ENCODE measurements at regions not wholly inside any gene's neighbourhood (a gene's known extent, or its start where the extent isn't known, plus 50 kb on each side); places are given as distances from the start of the nearest gene placed in this dataset.

GRCh38 chr13:74064805-74065312 lies 69.3 kb downstream of the KLF12 start:
- no peak for DNase-seq (ENCODE audit: low read depth)
- no peaks in the 10 kb centered on the region for H3K27me3 ChIP-seq (replicated peaks; ENCODE audit: control insufficient read depth, insufficient read depth, low read length)

GRCh38 chr13:74063533-74064100 lies 70.6 kb downstream of the KLF12 start:
- no peaks in the 10 kb centered on the region for H3K9me3 ChIP-seq (ENCODE audit: control insufficient read depth, low read length)
- peaks cover 48% of the 10 kb centered on the region for H3K4me1 ChIP-seq (ENCODE audit: control insufficient read depth, insufficient read depth, low read length)
- H3K36me3 ChIP-seq (ENCODE audit: control insufficient read depth, insufficient read depth, low read length, severe bottlenecking): no peaks in the 10 kb centered on the region
- H3K27me3 ChIP-seq (replicated peaks; ENCODE audit: control insufficient read depth, insufficient read depth, low read length): no peaks in the 10 kb centered on the region
- H3K4me3 ChIP-seq (ENCODE audit: low read length): peak overlapping the region; percentile 73
- DNase-seq (ENCODE audit: low read depth): no peak
- peak overlapping the region; percentile 63 for H3K9ac ChIP-seq (ENCODE audit: low read length)

More at GRCh38 chr13:74064805-74065312, 69.3 kb downstream of the KLF12 start:
- H3K4me1 ChIP-seq (ENCODE audit: control insufficient read depth, insufficient read depth, low read length): peaks cover 42% of the 10 kb centered on the region
- no peak overlapping the region for H3K9ac ChIP-seq (ENCODE audit: low read length)
- no peaks in the 10 kb centered on the region for H3K9me3 ChIP-seq (ENCODE audit: control insufficient read depth, low read length)
- no peak overlapping the region for H3K4me3 ChIP-seq (ENCODE audit: low read length)
- H3K36me3 ChIP-seq (ENCODE audit: control insufficient read depth, insufficient read depth, low read length, severe bottlenecking): no peaks in the 10 kb centered on the region

GRCh38 chr13:74062933-74063332 lies 71.3 kb downstream of the KLF12 start:
- Histone ChIP-seq H3K27me3 (replicated peaks; ENCODE audit: control insufficient read depth, insufficient read depth, low read length) (no peaks in the 10 kb centered on the region), H3K36me3 (ENCODE audit: control insufficient read depth, insufficient read depth, low read length, severe bottlenecking) (no peaks in the 10 kb centered on the region), H3K4me1 (ENCODE audit: control insufficient read depth, insufficient read depth, low read length) (peaks cover 48% of the 10 kb centered on the region), H3K9ac (ENCODE audit: low read length) (peak overlapping the region; percentile 63), H3K4me3 (ENCODE audit: low read length) (peak overlapping the region; percentile 73), H3K9me3 (ENCODE audit: control insufficient read depth, low read length) (no peaks in the 10 kb centered on the region)
- DNase-seq (ENCODE audit: low read depth): no peak

- peak; percentile 67 for DNase-seq (ENCODE audit: low read depth)
- Histone ChIP-seq H3K27me3 (replicated peaks; ENCODE audit: control insufficient read depth, insufficient read depth, low read length) (no peaks in the 10 kb centered on the region), H3K36me3 (ENCODE audit: control insufficient read depth, insufficient read depth, low read length, severe bottlenecking) (no peaks in the 10 kb centered on the region), H3K9ac (ENCODE audit: low read length) (peak overlapping the region; percentile 63), H3K4me1 (ENCODE audit: control insufficient read depth, insufficient read depth, low read length) (peaks cover 46% of the 10 kb centered on the region), H3K4me3 (ENCODE audit: low read length) (peak overlapping the region; percentile 73), H3K9me3 (ENCODE audit: control insufficient read depth, low read length) (no peaks in the 10 kb centered on the region)
Measured at GRCh38 chr13:74061926-74062595, 72.1 kb downstream of the KLF12 start.

- H3K4me1 ChIP-seq (ENCODE audit: control insufficient read depth, insufficient read depth, low read length): peaks cover 31% of the 10 kb centered on the region
- peak overlapping the region; percentile 59 for H3K9ac ChIP-seq (ENCODE audit: low read length)
- DNase-seq (ENCODE audit: low read depth): peak; percentile 16
- no peaks in the 10 kb centered on the region for H3K9me3 ChIP-seq (ENCODE audit: control insufficient read depth, low read length)
- no peaks in the 10 kb centered on the region for H3K36me3 ChIP-seq (ENCODE audit: control insufficient read depth, insufficient read depth, low read length, severe bottlenecking)
- H3K27me3 ChIP-seq (replicated peaks; ENCODE audit: control insufficient read depth, insufficient read depth, low read length): no peaks in the 10 kb centered on the region
- peak overlapping the region; percentile 54 for H3K4me3 ChIP-seq (ENCODE audit: low read length)
Measured at GRCh38 chr13:74056801-74057542, 77.2 kb downstream of the KLF12 start.

- Histone ChIP-seq H3K9ac (ENCODE audit: low read length) (no peak overlapping the region), H3K4me1 (ENCODE audit: control insufficient read depth, insufficient read depth, low read length) (peaks cover 17% of the 10 kb centered on the region), H3K4me3 (ENCODE audit: low read length) (no peak overlapping the region), H3K27me3 (replicated peaks; ENCODE audit: control insufficient read depth, insufficient read depth, low read length) (no peaks in the 10 kb centered on the region), H3K36me3 (ENCODE audit: control insufficient read depth, insufficient read depth, low read length, severe bottlenecking) (no peaks in the 10 kb centered on the region), H3K9me3 (ENCODE audit: control insufficient read depth, low read length) (no peaks in the 10 kb centered on the region)
- DNase-seq (ENCODE audit: low read depth): no peak
Measured at GRCh38 chr13:74052402-74052928, 81.7 kb downstream of the KLF12 start.

GRCh38 chr13:74048756-74049155 lies 85.4 kb downstream of the KLF12 start:
- Histone ChIP-seq H3K4me3 (ENCODE audit: low read length) (no peak overlapping the region), H3K36me3 (ENCODE audit: control insufficient read depth, insufficient read depth, low read length, severe bottlenecking) (no peaks in the 10 kb centered on the region), H3K9ac (ENCODE audit: low read length) (no peak overlapping the region), H3K4me1 (ENCODE audit: control insufficient read depth, insufficient read depth, low read length) (peaks cover 9% of the 10 kb centered on the region), H3K9me3 (ENCODE audit: control insufficient read depth, low read length) (no peaks in the 10 kb centered on the region), H3K27me3 (replicated peaks; ENCODE audit: control insufficient read depth, insufficient read depth, low read length) (no peaks in the 10 kb centered on the region)
- no peak for DNase-seq (ENCODE audit: low read depth)

GRCh38 chr13:74047931-74048600 lies 86.1 kb downstream of the KLF12 start:
- Histone ChIP-seq H3K9me3 (ENCODE audit: control insufficient read depth, low read length) (no peaks in the 10 kb centered on the region), H3K4me3 (ENCODE audit: low read length) (no peak overlapping the region), H3K4me1 (ENCODE audit: control insufficient read depth, insufficient read depth, low read length) (peaks cover 3% of the 10 kb centered on the region), H3K27me3 (replicated peaks; ENCODE audit: control insufficient read depth, insufficient read depth, low read length) (no peaks in the 10 kb centered on the region), H3K36me3 (ENCODE audit: control insufficient read depth, insufficient read depth, low read length, severe bottlenecking) (no peaks in the 10 kb centered on the region), H3K9ac (ENCODE audit: low read length) (no peak overlapping the region)
- DNase-seq (ENCODE audit: low read depth): peak; percentile 39

GRCh38 chr13:74046431-74046830 lies 87.8 kb downstream of the KLF12 start:
- H3K9me3 ChIP-seq (ENCODE audit: control insufficient read depth, low read length): no peaks in the 10 kb centered on the region
- H3K4me1 ChIP-seq (ENCODE audit: control insufficient read depth, insufficient read depth, low read length): peaks cover 3% of the 10 kb centered on the region
- DNase-seq (ENCODE audit: low read depth): peak; percentile 24

GRCh38 chr13:74045583-74045982 lies 88.6 kb downstream of the KLF12 start:
- Histone ChIP-seq H3K36me3 (ENCODE audit: control insufficient read depth, insufficient read depth, low read length, severe bottlenecking) (no peaks in the 10 kb centered on the region), H3K4me1 (ENCODE audit: control insufficient read depth, insufficient read depth, low read length) (peaks cover 3% of the 10 kb centered on the region), H3K27me3 (replicated peaks; ENCODE audit: control insufficient read depth, insufficient read depth, low read length) (no peaks in the 10 kb centered on the region), H3K9ac (ENCODE audit: low read length) (no peak overlapping the region), H3K9me3 (ENCODE audit: control insufficient read depth, low read length) (no peaks in the 10 kb centered on the region), H3K4me3 (ENCODE audit: low read length) (no peak overlapping the region)
- DNase-seq (ENCODE audit: low read depth): no peak

More at GRCh38 chr13:74046431-74046830, 87.8 kb downstream of the KLF12 start:
- H3K36me3 ChIP-seq (ENCODE audit: control insufficient read depth, insufficient read depth, low read length, severe bottlenecking): no peaks in the 10 kb centered on the region
- no peak overlapping the region for H3K9ac ChIP-seq (ENCODE audit: low read length)
- no peak overlapping the region for H3K4me3 ChIP-seq (ENCODE audit: low read length)
- H3K27me3 ChIP-seq (replicated peaks; ENCODE audit: control insufficient read depth, insufficient read depth, low read length): no peaks in the 10 kb centered on the region

- Histone ChIP-seq H3K9me3 (ENCODE audit: control insufficient read depth, low read length) (no peaks in the 10 kb centered on the region), H3K9ac (ENCODE audit: low read length) (no peak overlapping the region), H3K27me3 (replicated peaks; ENCODE audit: control insufficient read depth, insufficient read depth, low read length) (no peaks in the 10 kb centered on the region), H3K36me3 (ENCODE audit: control insufficient read depth, insufficient read depth, low read length, severe bottlenecking) (no peaks in the 10 kb centered on the region), H3K4me1 (ENCODE audit: control insufficient read depth, insufficient read depth, low read length) (peaks cover 3% of the 10 kb centered on the region), H3K4me3 (ENCODE audit: low read length) (no peak overlapping the region)
- DNase-seq (ENCODE audit: low read depth): no peak
Measured at GRCh38 chr13:74043237-74043636, 91.0 kb downstream of the KLF12 start.
